Stimulated activated CD4-positive, alpha-beta T cell treated with anti-CD3 and anti-CD28 coated beads, TNF-alpha, amount 100 ng/mL, for 48 hours (primary cell): ENCODE measurements at regions not wholly inside any gene's neighbourhood (a gene's known extent, or its start where the extent isn't known, plus 50 kb on each side); places are given as distances from the start of the nearest gene placed in this dataset.

Experiments
- DNase-seq, 3 donors: peaks; one replicate each; pipeline ENCODE4 v3.0.0-alpha.2; 2020; ENCODE audit warnings: low read depth in 3 of 3

DNA sequence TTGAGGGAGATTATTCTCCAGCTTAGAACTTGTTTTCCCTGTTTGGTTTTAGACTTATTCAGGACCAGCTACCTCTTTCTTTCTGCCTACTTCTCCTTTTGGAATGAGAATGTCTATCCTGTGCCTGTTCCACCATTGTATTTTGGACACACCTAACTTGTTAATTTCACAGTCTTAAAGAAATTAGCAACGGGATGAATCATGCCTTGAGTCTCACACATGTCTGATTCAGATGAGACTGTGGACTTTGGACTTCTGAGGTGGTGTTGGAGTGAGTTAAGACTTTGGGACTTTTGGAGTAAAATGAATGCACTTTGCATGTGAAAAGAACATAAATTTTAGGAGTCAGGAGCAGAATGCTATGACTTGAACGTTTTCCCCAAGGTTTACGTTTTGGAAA lies 581.4 kb downstream of the CDH11 start:
- DNase-seq = no peak

DNA sequence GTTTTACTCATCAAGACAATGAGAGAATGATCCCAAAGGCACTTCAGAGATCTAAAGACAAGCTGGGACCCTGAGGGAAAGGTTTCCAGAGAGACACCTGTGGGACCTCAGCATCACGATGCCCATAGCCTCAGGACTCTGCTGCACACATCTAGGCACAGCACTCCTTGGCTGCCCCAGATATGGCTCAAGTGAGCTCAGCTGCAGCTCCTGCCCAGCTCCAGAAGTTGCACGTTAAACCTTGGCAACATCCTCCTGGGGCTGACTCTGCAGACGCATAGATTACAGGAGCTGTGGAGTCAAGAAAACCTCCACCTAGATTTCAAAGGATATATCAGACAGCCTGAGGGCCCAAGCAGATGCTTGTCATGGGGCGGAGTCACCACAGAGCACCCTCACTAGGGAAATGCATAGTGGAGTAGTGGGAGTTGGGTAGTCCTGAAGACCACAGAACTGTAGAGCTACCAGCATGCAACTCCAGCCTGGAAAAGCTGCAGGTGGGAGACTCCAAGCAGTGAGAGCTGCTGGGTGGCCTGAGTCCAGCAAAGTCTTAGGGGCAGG lies 582.0 kb downstream of the CDH11 start:
- DNase-seq = no peak

DNA sequence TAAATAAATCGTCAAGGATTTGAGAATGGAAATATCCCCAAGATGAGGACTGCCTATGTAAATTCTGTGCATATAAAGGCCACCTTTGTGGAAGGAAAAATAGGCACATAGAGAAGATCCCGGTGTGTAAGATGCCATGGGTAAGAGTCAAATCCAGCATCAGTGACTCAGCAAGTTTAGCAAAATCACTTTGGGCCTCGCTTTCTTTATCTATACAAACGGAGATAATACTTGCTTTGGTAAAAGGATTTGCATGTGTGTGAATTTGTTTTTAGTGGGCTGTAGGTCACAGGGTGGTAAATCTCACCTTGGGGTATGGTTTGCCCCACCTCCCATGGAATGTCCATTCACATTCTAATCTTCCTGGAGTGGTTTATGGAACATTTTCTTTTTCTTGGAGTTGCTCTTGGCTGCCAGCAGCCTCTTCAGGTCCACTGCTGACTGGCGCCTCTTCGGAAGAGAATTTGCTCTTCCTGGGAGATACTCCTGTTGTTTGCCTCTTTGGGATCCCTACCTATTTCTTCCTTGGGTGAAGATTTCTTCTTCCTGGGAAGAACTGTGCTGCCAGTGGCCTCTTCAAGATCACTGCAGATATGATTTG lies 587.6 kb downstream of the CDH11 start:
- no peak for DNase-seq

DNA sequence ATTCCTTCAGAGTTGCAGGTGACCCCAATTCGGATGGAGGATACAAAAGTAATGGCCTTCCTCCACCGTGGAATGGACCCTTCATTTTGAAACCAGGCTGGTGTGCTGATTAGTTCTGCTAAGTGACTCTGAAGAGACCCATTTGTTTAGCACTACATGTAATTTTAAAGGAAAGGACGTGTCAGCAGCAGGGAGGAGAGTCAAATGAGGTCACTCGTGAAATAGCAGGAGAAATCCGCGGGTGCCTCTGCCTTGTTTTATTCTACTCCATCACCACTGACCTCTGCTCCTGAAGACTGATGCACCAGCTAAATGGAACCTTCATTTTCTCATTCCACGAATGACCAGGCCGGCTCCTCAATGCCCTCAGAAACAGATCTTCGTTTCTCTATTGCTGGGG lies 589.2 kb downstream of the CDH11 start:
- no peak for DNase-seq

DNA sequence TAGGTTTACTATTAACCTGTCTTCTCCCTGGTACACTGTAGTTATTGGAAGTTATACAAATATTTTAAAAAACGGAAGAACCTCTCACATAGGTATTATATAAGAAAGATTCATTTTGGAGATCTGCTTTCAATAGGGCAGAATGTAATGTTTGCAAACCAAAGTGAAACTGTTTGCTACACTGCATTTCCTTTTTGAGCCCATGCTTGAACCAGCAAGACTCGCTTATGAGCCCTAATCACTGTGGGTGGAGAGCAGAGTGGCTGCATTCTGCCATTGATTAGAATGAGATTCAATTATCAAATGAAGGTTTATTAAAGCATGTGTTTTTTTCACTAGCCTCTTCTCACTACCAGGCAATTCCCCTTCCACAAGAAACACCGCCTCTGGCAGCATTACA lies 589.7 kb downstream of the CDH11 start:
- DNase-seq = no peak

DNA sequence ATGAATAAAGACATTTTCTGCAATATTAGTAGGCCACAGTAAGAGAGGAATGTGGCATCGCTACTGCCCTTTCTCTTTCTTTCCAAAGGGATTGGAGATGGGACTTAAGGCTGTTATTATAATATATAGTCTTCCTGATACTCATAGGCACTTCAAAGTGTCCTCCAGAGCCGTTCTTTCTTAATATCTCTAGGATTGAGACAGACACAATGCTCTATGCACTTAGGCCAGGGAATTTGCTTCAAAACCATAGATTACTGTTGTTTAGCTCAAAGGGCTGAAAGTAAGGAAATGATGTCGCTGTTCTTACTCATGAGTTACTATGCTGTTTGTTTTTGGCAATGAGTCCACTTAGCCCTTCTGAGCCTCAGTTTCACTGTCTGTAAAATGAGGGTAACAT lies 590.5 kb downstream of the CDH11 start:
- DNase-seq = no peak

DNA sequence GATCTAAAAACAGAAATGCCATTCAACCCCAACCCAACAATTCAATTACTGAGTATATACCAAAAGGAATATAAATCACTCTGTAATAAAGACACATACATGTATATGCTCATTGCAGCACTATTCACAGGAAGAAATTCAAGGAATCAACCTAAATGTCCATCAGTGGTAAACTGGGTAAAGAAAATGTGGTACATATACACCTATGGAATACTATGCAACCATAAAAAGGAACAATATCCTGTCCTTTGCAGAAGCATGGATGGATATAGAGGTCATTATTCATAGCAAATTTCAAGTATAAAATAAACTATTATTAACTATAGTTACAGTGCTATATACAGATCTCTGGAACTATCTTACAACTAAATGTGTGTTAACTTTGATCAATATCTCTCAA lies 599.3 kb downstream of the CDH11 start:
- DNase-seq = no peak

DNA sequence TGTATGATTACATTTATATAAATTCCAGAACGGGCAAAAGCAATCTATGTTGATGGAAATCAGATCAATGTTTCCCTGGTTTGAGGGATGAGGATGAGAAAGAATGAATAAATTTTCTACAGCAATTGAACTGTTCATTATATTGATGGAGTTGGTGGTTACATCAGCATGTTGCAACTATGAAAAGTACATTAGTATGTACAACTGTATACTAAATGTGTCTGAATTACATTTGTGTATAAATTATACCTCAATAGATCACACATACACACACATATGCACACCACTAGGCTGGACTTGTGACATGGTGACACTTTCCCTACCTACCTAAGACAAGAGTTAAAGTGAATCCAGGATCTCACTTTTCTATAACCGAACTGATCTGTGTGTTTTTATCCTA lies 608.0 kb downstream of the CDH11 start:
- no peak for DNase-seq

DNA sequence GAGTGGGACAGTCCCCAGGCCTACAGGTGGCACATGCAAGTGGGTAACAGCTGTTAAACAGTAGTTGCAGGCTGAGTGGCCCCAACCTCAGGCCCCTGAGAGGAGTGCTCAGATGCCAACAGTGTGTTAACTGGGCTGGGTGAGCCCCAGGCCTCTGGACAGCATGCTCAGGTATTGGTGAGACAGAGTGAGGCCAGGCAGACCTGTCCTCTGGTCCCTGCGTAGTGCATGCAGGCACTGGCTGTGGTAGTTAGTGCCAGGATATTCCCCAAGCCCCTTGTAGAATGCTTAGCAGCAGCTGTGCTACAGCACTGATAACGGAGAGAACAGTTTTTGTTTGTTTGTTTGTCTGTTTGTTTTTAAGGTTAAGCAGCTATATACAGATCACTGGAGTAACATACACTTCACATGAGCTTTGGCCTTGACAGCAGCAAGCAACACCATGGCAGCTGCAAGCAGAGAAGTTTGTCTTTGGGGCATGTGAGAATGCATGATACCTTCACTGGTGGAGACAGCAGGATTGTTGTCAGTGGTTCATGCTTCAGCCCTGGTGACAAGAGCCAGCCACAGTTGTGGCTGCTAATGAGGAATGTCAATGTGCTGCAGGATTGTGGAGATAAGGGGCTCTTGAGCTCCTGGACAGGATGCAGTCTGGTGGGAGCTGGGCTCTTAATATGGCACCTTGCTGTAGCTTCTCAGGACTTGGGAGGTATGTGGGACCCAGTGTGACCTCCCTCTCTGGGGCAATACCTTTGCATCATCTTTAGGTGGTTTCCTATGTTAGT lies 614.4 kb downstream of the CDH11 start:
- DNase-seq = no peak

DNA sequence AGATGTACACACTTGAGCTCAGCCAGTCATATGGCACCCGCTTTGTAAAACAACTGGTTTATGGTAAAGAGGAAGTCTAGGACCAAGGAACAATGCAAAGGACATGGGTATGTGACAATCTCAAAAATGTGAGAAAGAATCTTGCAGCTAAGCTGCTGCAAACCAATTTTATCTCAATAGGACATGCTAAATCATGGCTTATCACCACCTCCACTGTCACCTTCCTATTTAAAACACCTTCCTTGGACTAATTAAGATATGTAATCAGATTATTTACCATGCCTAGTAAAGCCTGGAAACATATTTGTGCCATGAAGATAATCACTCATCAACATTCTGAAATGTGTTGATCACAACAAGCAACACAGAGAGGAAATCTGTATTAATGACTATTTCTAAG lies 622.7 kb downstream of the CDH11 start:
- no peak for DNase-seq

DNA sequence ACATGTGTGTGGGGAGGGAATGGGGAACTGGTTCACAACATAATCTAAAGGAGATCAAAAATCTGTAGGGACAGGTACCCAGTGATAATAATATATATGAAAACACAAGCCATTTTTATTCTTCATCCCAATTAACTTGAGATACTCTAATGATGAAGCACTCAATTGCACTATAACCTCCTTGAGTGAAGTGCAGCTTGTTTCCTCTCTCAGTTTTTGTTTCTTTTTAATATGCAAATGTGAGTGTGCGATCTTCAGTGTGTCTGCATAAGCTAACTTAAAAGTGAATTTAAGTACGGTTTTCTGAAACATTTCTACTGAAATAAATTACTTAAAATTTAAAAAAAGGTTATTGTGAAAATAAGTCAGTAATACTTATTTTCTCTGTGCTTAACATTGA lies 623.5 kb downstream of the CDH11 start:
- no peak for DNase-seq

DNA sequence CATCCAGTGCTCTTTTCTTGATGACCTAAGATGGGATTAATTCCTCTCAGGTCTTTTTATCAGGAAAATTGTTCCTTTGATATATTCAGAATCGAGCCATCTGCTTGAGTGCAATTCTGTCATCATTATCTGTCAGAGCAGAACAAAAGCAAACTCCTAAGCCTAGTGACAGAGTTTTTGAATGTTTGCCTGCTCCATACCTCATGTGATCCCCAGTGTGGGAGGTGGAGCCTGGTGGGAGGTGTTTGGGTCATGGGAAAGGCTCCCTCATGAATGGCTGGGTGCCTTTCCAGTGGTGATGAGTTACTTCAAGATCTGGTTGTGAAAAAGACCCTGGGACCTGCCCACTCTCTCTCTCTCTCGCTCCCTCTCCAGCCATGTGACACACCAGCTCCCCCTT lies 628.2 kb downstream of the CDH11 start:
- no peak for DNase-seq

DNA sequence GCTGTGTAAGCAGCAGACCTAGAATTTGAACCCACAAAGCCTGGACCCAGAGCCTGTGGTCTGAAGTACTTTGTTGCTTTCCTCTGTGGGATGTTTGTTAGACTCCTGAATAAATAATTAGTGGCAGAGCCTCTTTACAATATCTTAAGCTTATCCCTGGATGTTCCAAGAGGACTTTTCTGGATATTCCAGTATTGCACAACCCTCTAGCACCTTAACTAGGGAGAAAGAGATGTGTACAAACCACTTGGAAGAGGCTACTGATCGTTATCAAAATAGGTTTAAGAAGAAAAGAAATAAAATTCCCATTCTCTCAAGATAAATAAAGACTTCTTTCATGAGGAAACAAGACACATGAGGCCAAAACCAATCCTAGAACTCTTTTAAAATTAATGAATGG lies 632.4 kb downstream of the CDH11 start:
- DNase-seq = no peak

DNA sequence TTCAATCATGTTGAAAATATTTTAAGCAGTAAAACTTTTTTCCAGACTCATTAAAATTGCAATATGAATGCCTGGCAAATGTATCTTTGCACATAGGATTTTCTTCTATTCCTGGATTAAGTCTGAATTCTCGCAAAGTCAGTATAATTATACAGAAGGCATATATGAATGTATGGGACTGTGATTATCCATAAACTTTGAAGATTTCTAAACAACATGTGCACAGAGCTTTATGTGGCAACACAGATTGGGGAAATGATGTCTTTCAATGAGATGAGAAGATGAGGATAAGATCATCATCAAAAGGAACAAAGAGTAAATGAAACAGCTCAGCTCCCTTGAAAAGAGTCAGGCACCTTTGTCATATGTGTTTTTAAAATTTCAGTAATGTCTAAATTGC lies 635.3 kb downstream of the CDH11 start:
- DNase-seq = no peak

DNA sequence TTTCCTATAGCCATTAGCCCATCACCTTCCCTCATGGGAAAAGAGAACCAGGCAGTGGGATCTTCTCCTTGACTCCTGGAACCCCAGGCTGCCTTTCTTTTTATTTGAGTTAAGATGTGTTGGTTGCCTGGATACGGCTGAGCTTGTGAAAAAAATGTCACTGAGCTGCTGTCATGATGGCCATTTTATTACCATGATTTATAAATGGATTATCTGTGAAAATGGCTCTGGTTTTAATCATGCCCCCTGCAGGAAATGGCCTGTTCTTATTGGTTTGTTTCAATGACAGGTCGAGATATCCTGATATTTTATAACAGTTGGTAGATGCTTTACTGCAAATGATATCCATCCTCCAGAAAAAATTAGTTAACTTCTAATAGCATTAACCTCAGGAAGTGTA lies 640.4 kb downstream of the CDH11 start:
- no peak for DNase-seq

DNA sequence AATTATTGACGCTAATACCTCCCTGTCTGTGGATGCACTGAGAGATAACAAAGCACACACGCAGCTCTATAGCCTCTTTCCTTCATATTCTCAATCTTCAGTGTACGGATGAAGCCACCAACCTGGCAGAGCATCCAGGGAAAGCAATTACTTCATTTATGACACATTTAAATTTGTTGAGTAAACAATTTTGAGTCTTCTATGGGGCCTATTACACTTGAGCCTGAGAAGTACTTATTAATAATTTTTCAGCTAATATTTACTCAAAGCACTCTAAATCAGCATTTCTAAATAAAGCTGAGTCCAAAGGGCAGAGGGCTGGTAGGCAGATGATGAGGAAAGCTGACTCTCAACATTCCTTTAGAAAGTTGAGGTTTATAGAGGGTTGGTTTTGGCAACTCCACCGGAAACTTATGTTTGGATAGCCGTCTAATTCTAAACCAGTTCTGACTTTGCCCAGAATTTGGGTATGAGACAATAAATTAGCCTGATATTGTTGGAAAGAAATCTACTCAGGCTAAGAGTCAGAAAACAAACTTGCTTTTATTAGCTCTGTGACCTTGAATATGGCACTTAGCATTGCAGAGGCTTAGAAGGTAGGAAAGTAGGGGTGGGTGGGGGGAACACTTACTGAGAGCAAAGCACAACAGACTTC lies 643.5 kb downstream of the CDH11 start:
- no peak for DNase-seq

DNA sequence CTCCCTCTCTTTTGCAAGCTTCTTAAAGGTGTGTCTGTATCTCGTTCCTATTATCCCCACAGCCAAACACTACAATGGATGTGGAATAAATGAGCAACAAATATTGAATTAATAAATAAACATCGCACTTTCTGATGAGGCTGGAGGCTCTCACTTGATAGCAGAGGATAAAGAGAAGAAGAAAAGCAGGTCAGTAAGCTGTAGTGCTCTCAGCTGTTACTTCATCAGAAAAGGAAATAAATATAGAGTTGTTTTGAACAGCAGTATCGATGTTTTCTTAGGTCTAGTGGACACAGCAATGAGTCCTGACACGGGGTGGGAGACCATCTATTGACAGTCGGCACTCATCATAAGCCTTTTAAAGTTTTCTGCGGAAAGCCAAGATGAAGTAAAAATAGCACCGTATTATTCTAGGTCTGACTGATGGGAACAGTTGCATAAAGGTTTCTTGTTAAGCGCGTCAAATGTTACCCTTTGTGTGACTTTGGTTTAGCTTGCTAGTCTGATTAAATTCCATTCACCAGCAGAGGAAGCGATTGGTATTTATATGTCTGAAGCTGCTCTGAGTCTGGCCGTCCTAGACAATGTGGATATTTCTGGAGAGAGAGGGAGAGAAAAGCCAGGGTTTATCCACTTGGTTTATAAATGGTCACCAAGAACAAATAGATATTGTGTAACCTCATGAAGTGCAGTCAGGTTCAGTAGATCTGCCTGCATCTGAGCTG lies 646.1 kb downstream of the CDH11 start:
- DNase-seq = no peak

DNA sequence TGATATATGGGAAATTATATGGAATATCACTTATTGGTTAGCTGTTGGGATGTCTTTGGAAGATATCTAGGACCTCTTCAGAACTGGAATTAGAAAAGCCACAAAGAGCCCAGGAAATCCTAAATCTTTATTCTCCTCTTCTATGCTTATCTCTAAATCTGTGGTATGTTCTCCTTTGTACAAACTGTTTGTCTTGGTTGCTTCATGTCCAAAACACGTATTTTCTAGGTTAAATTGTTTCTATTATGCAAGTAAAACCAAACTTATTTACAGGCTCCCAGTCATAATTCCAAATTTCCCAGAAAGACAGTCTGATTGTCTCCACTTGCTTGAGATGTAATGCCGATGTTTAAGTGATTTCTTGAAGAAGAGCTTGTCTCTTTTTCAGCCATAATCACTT lies 650.9 kb downstream of the CDH11 start:
- no peak for DNase-seq

DNA sequence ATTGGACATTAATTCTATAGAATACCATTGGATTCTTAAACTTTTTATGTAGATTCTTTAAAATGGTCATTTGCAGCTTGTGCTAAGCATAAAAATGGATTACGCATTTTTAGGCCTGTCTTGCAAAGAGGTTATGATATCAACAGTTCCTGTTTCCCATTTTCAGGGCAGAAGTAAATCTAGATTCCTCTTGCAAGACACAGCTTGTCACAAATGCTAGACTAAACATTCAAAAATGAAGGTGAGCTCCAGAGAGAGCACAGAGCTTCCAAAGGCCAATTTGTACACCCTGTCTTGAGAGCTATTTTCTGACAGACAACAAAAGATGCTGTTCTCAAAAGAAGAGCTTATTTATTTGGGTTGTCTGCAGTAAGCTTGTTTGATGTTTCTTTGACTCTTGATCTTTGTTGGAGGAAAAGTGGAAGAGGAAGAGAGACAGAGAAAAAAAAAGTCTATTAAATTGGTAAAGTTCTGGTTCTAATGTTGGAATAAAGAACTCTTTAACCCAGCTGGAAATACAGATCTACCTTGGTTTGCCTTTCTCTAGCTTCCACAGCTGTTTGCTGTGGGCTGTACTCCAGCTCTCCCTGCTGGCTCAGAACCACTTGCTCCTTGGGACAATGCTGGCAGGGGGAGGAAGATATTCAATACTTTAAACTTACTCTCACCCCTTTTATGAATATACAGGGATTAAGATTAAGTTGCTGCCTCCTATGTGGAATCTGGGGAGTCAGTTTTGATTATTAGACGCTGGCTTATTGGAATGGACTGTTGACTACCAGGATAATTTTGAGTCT lies 651.8 kb downstream of the CDH11 start:
- no peak for DNase-seq

DNA sequence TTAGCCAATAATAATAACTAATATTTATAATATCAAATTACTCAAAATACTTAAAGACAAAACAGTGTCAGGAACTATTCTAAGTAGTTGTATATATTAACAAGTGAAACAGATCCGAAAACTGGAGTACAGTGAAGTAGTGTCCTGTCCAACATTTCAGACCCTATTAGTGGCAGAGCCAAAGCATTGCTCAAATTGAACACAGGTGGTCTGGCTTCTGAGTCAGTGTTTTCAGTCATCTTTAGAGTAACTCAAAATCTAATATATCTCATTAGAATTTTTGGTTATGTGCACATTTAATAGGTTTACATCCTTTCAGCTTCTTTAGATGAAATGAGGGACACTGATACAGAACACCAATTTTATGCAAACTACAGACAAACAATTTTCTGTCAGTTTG lies 652.5 kb downstream of the CDH11 start:
- no peak for DNase-seq

DNA sequence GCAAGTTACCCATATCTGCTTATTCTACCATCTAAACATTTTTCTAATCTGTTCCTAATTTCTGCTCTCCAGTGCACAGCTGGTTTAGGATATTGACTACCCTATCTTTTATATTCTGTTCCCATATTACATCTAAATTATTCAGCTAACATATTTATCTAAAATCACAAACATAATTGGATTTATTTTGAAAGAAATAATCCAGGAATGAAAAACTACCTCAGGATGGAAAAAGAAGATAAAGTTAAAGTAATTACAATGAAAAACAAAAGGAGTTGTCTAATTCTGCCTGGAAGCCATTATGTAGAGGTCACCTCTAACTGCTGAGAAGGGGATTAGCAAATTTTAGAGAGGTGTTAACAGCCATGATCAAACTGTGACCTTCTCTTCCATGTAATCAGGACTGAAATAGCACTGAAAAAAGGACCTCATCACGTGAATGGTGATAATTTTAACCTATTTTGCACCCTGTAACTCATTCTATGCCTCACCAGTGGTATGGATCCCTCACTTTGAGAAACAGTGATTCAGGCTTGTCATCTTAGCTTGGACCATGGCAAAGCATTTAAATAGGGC lies 653.3 kb downstream of the CDH11 start:
- DNase-seq = no peak
